DND-41 (cell line): ENCODE measurements at regions not wholly inside any gene's neighbourhood (a gene's known extent, or its start where the extent isn't known, plus 50 kb on each side); places are given as distances from the start of the nearest gene placed in this dataset.

Experiments
- ATAC-seq: fragments of 200-7000 bp; cut with Tn5 transposase; 3 replicates; pipeline ENCODE4 v1.9.1; 2021; ENCODE audit warnings: low read depth; ENCODE audit not compliant: insufficient read depth
- DNase-seq: peaks from one replicate; pipeline ENCODE4 v3.0.0-alpha.2; 2020
- H2AFZ ChIP-seq: 2 replicates; pipeline ENCODE4 v1.6.0; 2012; ENCODE audit warnings: low read depth, low read length
- H3K27ac ChIP-seq: 2 replicates; pipeline ENCODE4 v1.5.1; 2012; ENCODE audit warnings: low read length, inconsistent platforms
- H3K27me3 ChIP-seq: fragments of 200-600 bp; sonication (generic); 2 replicates; pipeline ENCODE4 v1.6.0; 2012; ENCODE audit warnings: low read length, mild to moderate bottlenecking, inconsistent platforms; ENCODE audit not compliant: insufficient read depth, poor library complexity
- H3K36me3 ChIP-seq: 2 replicates; pipeline ENCODE4 v1.5.1; 2012; ENCODE audit warnings: low read length, inconsistent platforms; ENCODE audit not compliant: insufficient read depth
- H3K4me1 ChIP-seq: 2 replicates; pipeline ENCODE4 v1.5.1; 2012; ENCODE audit warnings: mild to moderate bottlenecking, low read length; ENCODE audit not compliant: insufficient read depth
- H3K4me2 ChIP-seq: 2 replicates; pipeline ENCODE4 v1.6.0; 2012; ENCODE audit warnings: mild to moderate bottlenecking, moderate library complexity, low read length, inconsistent platforms; ENCODE audit not compliant: insufficient read depth
- H3K4me3 ChIP-seq, 2 experiments: fragments of 200-600 bp in 1 of 2; shearing (Covaris generic) in 1 of 2; 2 replicates each; pipeline ENCODE4 v1.5.1; 2012 to 2016; ENCODE audit warnings: inconsistent platforms in 2 of 2, low read length in 2 of 2, mild to moderate bottlenecking in 2 of 2, low read depth in 1 of 2, moderate library complexity in 1 of 2
- H3K79me2 ChIP-seq: 2 replicates; pipeline ENCODE4 v1.6.0; 2012; ENCODE audit warnings: low read length, inconsistent platforms; ENCODE audit not compliant: insufficient read depth
- H3K9ac ChIP-seq: 2 replicates; pipeline ENCODE4 v1.6.0; 2012; ENCODE audit warnings: low read depth, mild to moderate bottlenecking, inconsistent platforms, low read length, moderate library complexity
- H3K9me3 ChIP-seq: 2 replicates; pipeline ENCODE4 v1.5.1; 2012; ENCODE audit warnings: low read length, moderate library complexity, mild to moderate bottlenecking, inconsistent platforms; ENCODE audit not compliant: insufficient read depth, severe bottlenecking
- H4K20me1 ChIP-seq: 2 replicates; pipeline ENCODE4 v1.6.0; 2012; ENCODE audit warnings: low read length; ENCODE audit not compliant: insufficient read depth
- EZH2 ChIP-seq: IDR thresholded peaks from 3 replicates; pipeline ENCODE4 v1.6.1; 2012; ENCODE audit warnings: borderline replicate concordance, low read depth, mild to moderate bottlenecking, moderate library complexity, low read length, inconsistent platforms; ENCODE audit not compliant: severe bottlenecking
- TF ChIP-seq, protein P1 (sequence below): IDR thresholded peaks from 2 replicates; pipeline ENCODE4 v1.5.1; 2012; ENCODE audit warnings: borderline replicate concordance, low read length, moderate library complexity, mild to moderate bottlenecking; ENCODE audit not compliant: poor library complexity, severe bottlenecking; ENCODE audit errors: extremely low read depth

DNA sequence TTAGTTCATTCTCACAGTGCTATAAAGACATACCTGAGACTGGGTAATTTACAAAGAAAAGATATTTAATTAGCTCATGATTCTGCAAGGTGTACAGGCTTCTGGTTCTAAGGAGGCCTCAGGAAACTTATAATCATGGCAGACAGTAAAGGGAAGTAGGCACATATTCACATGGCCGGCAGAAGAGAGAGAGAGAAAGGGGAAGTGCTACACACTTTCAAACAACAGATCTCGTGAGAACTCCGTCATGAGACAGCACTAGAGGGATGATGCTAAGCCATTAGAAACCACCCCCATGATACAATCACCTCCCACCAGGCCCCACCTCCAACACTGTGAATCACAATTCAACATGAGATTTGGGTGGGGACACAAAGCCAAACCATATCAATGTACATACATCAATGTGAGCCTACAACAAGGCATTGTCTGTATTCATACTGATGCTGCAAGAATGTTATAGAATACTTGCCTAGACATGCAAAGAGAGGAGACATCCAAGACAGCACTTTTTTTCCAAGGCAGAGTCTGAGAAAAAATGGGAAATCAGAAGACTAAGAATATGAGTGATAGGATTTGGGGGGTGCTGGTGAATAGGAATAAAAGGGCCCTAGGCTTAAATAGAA, 114.8 kb upstream of the XYLT1 start:
- no peak overlapping the region for H3K4me2 ChIP-seq
- H2AFZ ChIP-seq = no peak overlapping the region
- H3K79me2 ChIP-seq = no peaks in the 10 kb centered on the region
- H3K27ac ChIP-seq = no peak overlapping the region
- peaks cover 8% of the 10 kb centered on the region for H3K9me3 ChIP-seq
- H4K20me1 ChIP-seq = no peaks in the 10 kb centered on the region
- no peak for DNase-seq
- no peak overlapping the region for H3K4me3 ChIP-seq
- no peak overlapping the region for H3K9ac ChIP-seq
- ATAC-seq = no peak
- TF ChIP-seq, protein P1, sequence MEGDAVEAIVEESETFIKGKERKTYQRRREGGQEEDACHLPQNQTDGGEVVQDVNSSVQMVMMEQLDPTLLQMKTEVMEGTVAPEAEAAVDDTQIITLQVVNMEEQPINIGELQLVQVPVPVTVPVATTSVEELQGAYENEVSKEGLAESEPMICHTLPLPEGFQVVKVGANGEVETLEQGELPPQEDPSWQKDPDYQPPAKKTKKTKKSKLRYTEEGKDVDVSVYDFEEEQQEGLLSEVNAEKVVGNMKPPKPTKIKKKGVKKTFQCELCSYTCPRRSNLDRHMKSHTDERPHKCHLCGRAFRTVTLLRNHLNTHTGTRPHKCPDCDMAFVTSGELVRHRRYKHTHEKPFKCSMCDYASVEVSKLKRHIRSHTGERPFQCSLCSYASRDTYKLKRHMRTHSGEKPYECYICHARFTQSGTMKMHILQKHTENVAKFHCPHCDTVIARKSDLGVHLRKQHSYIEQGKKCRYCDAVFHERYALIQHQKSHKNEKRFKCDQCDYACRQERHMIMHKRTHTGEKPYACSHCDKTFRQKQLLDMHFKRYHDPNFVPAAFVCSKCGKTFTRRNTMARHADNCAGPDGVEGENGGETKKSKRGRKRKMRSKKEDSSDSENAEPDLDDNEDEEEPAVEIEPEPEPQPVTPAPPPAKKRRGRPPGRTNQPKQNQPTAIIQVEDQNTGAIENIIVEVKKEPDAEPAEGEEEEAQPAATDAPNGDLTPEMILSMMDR = no peak
- no peak for TF ChIP-seq EZH2
- H3K4me1 ChIP-seq = peaks cover 9% of the 10 kb centered on the region
- H3K27me3 ChIP-seq = no peaks in the 10 kb centered on the region
- no peaks in the 10 kb centered on the region for H3K36me3 ChIP-seq

DNA sequence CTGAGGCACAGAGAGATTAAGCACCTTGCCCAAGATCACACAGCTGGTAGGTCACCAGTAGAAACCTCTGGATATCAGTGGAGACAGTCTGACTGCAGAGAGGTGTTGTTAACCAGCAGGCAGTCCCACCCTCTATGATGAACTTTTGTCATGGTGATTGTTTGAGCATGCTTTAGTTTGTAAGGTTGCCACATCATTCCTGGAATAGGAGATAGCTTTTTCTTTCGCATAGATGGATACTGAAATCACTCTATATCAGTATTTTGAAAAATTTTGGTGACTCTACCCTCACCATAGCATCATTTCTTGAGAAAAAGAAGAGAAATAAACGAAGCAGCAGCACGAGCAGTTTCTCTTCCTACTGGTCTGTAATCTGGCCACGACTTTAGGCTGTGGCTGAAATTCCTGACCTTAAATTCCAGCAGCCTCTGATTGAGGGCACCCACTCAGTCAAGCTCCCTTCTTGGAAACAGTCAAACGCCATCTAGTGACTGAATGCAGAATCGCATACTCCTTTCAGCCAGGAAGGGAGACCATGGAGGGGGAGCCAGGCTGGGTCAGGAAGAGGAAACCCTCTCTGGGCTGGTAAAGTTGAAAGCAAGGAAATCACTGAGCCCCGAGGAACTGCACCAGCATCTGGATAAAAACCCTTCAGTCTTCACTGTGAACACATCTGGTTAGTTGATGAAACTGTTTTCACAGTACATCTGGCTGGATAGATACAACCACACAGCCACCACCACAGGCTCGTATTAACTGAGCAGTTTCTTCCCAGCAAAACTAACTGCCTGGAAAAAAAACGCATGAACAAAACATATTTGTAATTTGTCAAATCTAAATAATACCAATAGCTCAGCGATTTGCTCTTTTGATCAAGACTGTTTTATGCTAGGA, 108.5 kb upstream of the XYLT1 start:
- H4K20me1 ChIP-seq = no peaks in the 10 kb centered on the region
- H3K4me1 ChIP-seq = peaks cover 13% of the 10 kb centered on the region
- H3K27me3 ChIP-seq = no peaks in the 10 kb centered on the region
- TF ChIP-seq EZH2 = no peak
- TF ChIP-seq, protein P1 = peak; percentile 95
- DNase-seq = peak; percentile 82
- peak overlapping the region; percentile 26; the same call in 1 of the 2 replicates for H3K9ac ChIP-seq
- peak; percentile 96 for ATAC-seq
- H3K4me2 ChIP-seq = peak overlapping the region; percentile 55
- peak overlapping the region; percentile 69 for H2AFZ ChIP-seq
- H3K4me3 ChIP-seq = peak overlapping the region in 1 of 2 experiments; percentile 37; a peak in 1 of 4 replicates
- H3K36me3 ChIP-seq = no peaks in the 10 kb centered on the region
- H3K9me3 ChIP-seq = peaks cover 8% of the 10 kb centered on the region
- H3K79me2 ChIP-seq = no peaks in the 10 kb centered on the region
- peak overlapping the region; percentile 58 for H3K27ac ChIP-seq

DNA sequence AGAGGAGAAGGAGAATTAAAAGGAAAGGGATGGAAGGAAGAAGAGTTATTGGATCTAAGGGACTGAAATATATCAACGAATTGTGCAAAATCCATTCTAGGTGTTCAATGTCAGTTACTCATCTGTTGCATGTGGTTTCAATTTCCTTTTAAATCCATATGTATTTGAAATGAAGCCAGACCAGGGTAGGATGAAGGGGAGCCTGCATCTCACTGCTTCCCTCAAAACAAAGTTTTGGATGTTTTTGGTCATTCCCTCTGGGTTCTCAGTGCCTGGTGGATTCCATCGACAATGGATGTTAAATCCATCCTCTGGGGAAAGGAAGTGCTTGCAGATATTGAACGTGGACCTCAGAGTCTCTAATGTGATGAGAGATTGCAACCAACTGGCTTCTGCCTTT, 103.5 kb upstream of the XYLT1 start:
- Histone ChIP-seq H3K79me2 (no peaks in the 10 kb centered on the region), H3K4me1 (peaks cover 5% of the 10 kb centered on the region), H4K20me1 (no peaks in the 10 kb centered on the region), H3K4me2 (no peak overlapping the region), H3K27ac (no peak overlapping the region), H2AFZ (no peak overlapping the region), H3K4me3 (no peak overlapping the region), H3K9ac (no peak overlapping the region), H3K36me3 (no peaks in the 10 kb centered on the region), H3K9me3 (no peaks in the 10 kb centered on the region), H3K27me3 (no peaks in the 10 kb centered on the region)
- DNase-seq (no peak), ATAC-seq (no peak)
- no peak for TF ChIP-seq EZH2
- TF ChIP-seq, protein P1 = no peak
